ENCODE measurements at regions not wholly inside any gene's neighbourhood (a gene's known extent, or its start where the extent isn't known, plus 50 kb on each side); places are given as distances from the start of the nearest gene placed in this dataset.

GRCh38 chr11:104830080-104830479, 68.2 kb downstream of the CASP12 start:
- TF ChIP-seq CTCF (IDR thresholded peaks at IDR 0.05) (no peak), POLR2A (IDR thresholded peaks at IDR 0.05) (no peak), POLR2AphosphoS5 (IDR thresholded peaks at IDR 0.05) (no peak)
